Erythroblast (primary cell): ENCODE measurements at regions not wholly inside any gene's neighbourhood (a gene's known extent, or its start where the extent isn't known, plus 50 kb on each side); places are given as distances from the start of the nearest gene placed in this dataset.

Experiments
- GATA1 ChIP-seq: IDR thresholded peaks from 2 replicates; pipeline ENCODE4 v1.6.1; 2011; ENCODE audit warnings: low read depth, mild to moderate bottlenecking, control low read depth, low read length, moderate library complexity
- POLR2A ChIP-seq: IDR thresholded peaks from 2 replicates; pipeline ENCODE4 v1.6.1; 2011; ENCODE audit warnings: mild to moderate bottlenecking, low read length

- TF ChIP-seq POLR2A: no peak
- TF ChIP-seq GATA1: no peak
Observed at GRCh38 chr15:31811641-31812040, 218.7 kb upstream of the CHRNA7 start.
